ENCODE measurements at regions not wholly inside any gene's neighbourhood (a gene's known extent, or its start where the extent isn't known, plus 50 kb on each side); places are given as distances from the start of the nearest gene placed in this dataset.

GRCh38 chr2:228860601-228861285, 410.3 kb downstream of the PID1 start:
- Histone ChIP-seq H3K4me2 (ENCODE audit: low read depth, low read length) (no peak overlapping the region), H4K20me1 (ENCODE audit: insufficient read depth, low read length) (no peaks in the 10 kb centered on the region), H3K4me3 (replicated peaks in 1 of 3; ENCODE audit: insufficient read depth in 1 of 3, low read depth in 2 of 3, low read length in 3 of 3) (no peak overlapping the region), H3K4me1 (ENCODE audit: insufficient read depth, low read length) (no peaks in the 10 kb centered on the region), H3K36me3 (replicated peaks in 1 of 2; ENCODE audit: control insufficient read depth in 1 of 2, insufficient read depth in 2 of 2, low read length in 2 of 2) (no peaks in the 10 kb centered on the region), H3K79me2 (ENCODE audit: insufficient read depth, low read length) (no peaks in the 10 kb centered on the region), H3K9ac (ENCODE audit: insufficient read depth, low read depth, low read length) (no peak overlapping the region), H3K27me3 (ENCODE audit: control insufficient read depth in 1 of 2, insufficient read depth in 2 of 2, low read length in 2 of 2) (no peaks in the 10 kb centered on the region), H2AFZ (ENCODE audit: low read length) (no peak overlapping the region), H3K9me3 (ENCODE audit: low read length) (peaks cover 95% of the 10 kb centered on the region), H3K27ac (ENCODE audit: extremely low read length, insufficient read depth, low read length) (no peak overlapping the region)
- in situ Hi-C loops (cut with HindIII; ENCODE audit: extremely low pct_ligation_motif_present, low pct_unique_long_range_greater_than_20kb) = no loop called here
- no TSS peak for BruUV-seq (replicated peaks)
- CTCF ChIA-PET (ENCODE audit: low intra/inter-chr PET ratio, low total read pairs) = no interaction called here
- DNase-seq (ENCODE audit: low spot score) (no peak), FAIRE-seq (no peak), ATAC-seq (no peak)
- intact Hi-C loops (cut with micrococcal nuclease; ENCODE audit: unreplicated experiment) = no loop called here
- POLR2A ChIA-PET = no interaction called here
- 15% methylated on average over 5 of the region's 5 CpGs for WGBS (ENCODE audit: low lambda C conversion rate)
- TF ChIP-seq MIER2 (CRISPR knock-in tag; IDR thresholded peaks at IDR 0.05) (no peak), NKX3-1 (CRISPR knock-in tag; IDR thresholded peaks at IDR 0.05) (no peak), ZFP37 (CRISPR knock-in tag; IDR thresholded peaks at IDR 0.05; ENCODE audit: borderline replicate concordance) (no peak), YY1 (IDR thresholded peaks at IDR 0.05; ENCODE audit: insufficient read depth, insufficient replicate concordance, low read depth, low read length) (no peak), FOXA3 (CRISPR knock-in tag; IDR thresholded peaks at IDR 0.05) (no peak), USF2 (IDR thresholded peaks at IDR 0.05; ENCODE audit: low read depth, low read length) (no peak), USF2 (CRISPR knock-in tag; IDR thresholded peaks at IDR 0.05; ENCODE audit: borderline replicate concordance) (no peak), FOXJ3 (CRISPR knock-in tag; IDR thresholded peaks at IDR 0.05; ENCODE audit: borderline replicate concordance) (no peak), ZNF451 (CRISPR knock-in tag; IDR thresholded peaks at IDR 0.05) (no peak), SALL2 (CRISPR knock-in tag; IDR thresholded peaks at IDR 0.05) (no peak), KMT2A (CRISPR knock-in tag; IDR thresholded peaks at IDR 0.05) (no peak)
- TF ChIP-seq, protein P1, sequence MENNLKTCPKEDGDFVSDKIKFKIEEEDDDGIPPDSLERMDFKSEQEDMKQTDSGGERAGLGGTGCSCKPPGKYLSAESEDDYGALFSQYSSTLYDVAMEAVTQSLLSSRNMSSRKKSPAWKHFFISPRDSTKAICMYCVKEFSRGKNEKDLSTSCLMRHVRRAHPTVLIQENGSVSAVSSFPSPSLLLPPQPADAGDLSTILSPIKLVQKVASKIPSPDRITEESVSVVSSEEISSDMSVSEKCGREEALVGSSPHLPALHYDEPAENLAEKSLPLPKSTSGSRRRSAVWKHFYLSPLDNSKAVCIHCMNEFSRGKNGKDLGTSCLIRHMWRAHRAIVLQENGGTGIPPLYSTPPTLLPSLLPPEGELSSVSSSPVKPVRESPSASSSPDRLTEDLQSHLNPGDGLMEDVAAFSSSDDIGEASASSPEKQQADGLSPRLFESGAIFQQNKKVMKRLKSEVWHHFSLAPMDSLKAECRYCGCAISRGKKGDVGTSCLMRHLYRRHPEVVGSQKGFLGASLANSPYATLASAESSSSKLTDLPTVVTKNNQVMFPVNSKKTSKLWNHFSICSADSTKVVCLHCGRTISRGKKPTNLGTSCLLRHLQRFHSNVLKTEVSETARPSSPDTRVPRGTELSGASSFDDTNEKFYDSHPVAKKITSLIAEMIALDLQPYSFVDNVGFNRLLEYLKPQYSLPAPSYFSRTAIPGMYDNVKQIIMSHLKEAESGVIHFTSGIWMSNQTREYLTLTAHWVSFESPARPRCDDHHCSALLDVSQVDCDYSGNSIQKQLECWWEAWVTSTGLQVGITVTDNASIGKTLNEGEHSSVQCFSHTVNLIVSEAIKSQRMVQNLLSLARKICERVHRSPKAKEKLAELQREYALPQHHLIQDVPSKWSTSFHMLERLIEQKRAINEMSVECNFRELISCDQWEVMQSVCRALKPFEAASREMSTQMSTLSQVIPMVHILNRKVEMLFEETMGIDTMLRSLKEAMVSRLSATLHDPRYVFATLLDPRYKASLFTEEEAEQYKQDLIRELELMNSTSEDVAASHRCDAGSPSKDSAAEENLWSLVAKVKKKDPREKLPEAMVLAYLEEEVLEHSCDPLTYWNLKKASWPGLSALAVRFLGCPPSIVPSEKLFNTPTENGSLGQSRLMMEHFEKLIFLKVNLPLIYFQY (CRISPR knock-in tag; IDR thresholded peaks at IDR 0.05; ENCODE audit: borderline replicate concordance) = no peak
- TF ChIP-seq, protein P2, sequence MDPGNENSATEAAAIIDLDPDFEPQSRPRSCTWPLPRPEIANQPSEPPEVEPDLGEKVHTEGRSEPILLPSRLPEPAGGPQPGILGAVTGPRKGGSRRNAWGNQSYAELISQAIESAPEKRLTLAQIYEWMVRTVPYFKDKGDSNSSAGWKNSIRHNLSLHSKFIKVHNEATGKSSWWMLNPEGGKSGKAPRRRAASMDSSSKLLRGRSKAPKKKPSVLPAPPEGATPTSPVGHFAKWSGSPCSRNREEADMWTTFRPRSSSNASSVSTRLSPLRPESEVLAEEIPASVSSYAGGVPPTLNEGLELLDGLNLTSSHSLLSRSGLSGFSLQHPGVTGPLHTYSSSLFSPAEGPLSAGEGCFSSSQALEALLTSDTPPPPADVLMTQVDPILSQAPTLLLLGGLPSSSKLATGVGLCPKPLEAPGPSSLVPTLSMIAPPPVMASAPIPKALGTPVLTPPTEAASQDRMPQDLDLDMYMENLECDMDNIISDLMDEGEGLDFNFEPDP (CRISPR knock-in tag; conservative IDR thresholded peaks at IDR 0.05) = no peak
- TF ChIP-seq, protein P3, sequence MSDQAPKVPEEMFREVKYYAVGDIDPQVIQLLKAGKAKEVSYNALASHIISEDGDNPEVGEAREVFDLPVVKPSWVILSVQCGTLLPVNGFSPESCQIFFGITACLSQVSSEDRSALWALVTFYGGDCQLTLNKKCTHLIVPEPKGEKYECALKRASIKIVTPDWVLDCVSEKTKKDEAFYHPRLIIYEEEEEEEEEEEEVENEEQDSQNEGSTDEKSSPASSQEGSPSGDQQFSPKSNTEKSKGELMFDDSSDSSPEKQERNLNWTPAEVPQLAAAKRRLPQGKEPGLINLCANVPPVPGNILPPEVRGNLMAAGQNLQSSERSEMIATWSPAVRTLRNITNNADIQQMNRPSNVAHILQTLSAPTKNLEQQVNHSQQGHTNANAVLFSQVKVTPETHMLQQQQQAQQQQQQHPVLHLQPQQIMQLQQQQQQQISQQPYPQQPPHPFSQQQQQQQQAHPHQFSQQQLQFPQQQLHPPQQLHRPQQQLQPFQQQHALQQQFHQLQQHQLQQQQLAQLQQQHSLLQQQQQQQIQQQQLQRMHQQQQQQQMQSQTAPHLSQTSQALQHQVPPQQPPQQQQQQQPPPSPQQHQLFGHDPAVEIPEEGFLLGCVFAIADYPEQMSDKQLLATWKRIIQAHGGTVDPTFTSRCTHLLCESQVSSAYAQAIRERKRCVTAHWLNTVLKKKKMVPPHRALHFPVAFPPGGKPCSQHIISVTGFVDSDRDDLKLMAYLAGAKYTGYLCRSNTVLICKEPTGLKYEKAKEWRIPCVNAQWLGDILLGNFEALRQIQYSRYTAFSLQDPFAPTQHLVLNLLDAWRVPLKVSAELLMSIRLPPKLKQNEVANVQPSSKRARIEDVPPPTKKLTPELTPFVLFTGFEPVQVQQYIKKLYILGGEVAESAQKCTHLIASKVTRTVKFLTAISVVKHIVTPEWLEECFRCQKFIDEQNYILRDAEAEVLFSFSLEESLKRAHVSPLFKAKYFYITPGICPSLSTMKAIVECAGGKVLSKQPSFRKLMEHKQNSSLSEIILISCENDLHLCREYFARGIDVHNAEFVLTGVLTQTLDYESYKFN (CRISPR knock-in tag; conservative IDR thresholded peaks at IDR 0.05) = no peak

Data from HepG2 (cell line).